GM18505 (cell line): ENCODE measurements at regions not wholly inside any gene's neighbourhood (a gene's known extent, or its start where the extent isn't known, plus 50 kb on each side); places are given as distances from the start of the nearest gene placed in this dataset.

ENCODE experiments used
- ATAC-seq: cut with Tn5 transposase; IDR thresholded peaks from one replicate; pipeline ENCODE4 v1.9.1; 2021; ENCODE audit not compliant: unreplicated experiment
- POLR2A ChIP-seq: IDR thresholded peaks from 4 replicates; pipeline ENCODE4 v1.6.1; 2011; ENCODE audit warnings: borderline replicate concordance; ENCODE audit not compliant: insufficient read depth, insufficient read length; ENCODE audit errors: extremely low read depth

- no peak for TF ChIP-seq POLR2A
- ATAC-seq: no peak
Measured at GRCh38 chr2:228738671-228739380, 532.3 kb downstream of the PID1 start.

- no peak for TF ChIP-seq POLR2A
- ATAC-seq: no peak
Measured at GRCh38 chr2:228735697-228736096, 535.4 kb downstream of the PID1 start.

GRCh38 chr2:228731517-228731916 lies 539.6 kb downstream of the PID1 start:
- ATAC-seq: no peak
- no peak for TF ChIP-seq POLR2A

- no peak for TF ChIP-seq POLR2A
- no peak for ATAC-seq
Measured at GRCh38 chr2:228728961-228729360, 542.1 kb downstream of the PID1 start.

- TF ChIP-seq POLR2A: no peak
- ATAC-seq: no peak
Measured at GRCh38 chr2:228725031-228725430, 543.5 kb upstream of the SPHKAP start.

GRCh38 chr2:228723599-228723998 lies 542.1 kb upstream of the SPHKAP start:
- no peak for TF ChIP-seq POLR2A
- no peak for ATAC-seq

- TF ChIP-seq POLR2A: no peak
- no peak for ATAC-seq
Measured at GRCh38 chr2:228722311-228722710, 540.8 kb upstream of the SPHKAP start.

- ATAC-seq: no peak
- no peak for TF ChIP-seq POLR2A
Measured at GRCh38 chr2:228720895-228721294, 539.4 kb upstream of the SPHKAP start.

GRCh38 chr2:228709788-228710371 lies 528.4 kb upstream of the SPHKAP start:
- no peak for ATAC-seq
- TF ChIP-seq POLR2A: no peak

- no peak for TF ChIP-seq POLR2A
- no peak for ATAC-seq
Measured at GRCh38 chr2:228707846-228708245, 526.4 kb upstream of the SPHKAP start.

- no peak for ATAC-seq
- TF ChIP-seq POLR2A: no peak
Measured at GRCh38 chr2:228705318-228705717, 523.8 kb upstream of the SPHKAP start.

GRCh38 chr2:228703152-228703551 lies 521.7 kb upstream of the SPHKAP start:
- TF ChIP-seq POLR2A: no peak
- ATAC-seq: no peak

GRCh38 chr2:228701506-228701905 lies 520.0 kb upstream of the SPHKAP start:
- ATAC-seq: no peak
- no peak for TF ChIP-seq POLR2A

GRCh38 chr2:228700638-228701037 lies 519.2 kb upstream of the SPHKAP start:
- TF ChIP-seq POLR2A: no peak
- no peak for ATAC-seq
